ENCODE measurements at regions not wholly inside any gene's neighbourhood (a gene's known extent, or its start where the extent isn't known, plus 50 kb on each side); places are given as distances from the start of the nearest gene placed in this dataset.

DNA sequence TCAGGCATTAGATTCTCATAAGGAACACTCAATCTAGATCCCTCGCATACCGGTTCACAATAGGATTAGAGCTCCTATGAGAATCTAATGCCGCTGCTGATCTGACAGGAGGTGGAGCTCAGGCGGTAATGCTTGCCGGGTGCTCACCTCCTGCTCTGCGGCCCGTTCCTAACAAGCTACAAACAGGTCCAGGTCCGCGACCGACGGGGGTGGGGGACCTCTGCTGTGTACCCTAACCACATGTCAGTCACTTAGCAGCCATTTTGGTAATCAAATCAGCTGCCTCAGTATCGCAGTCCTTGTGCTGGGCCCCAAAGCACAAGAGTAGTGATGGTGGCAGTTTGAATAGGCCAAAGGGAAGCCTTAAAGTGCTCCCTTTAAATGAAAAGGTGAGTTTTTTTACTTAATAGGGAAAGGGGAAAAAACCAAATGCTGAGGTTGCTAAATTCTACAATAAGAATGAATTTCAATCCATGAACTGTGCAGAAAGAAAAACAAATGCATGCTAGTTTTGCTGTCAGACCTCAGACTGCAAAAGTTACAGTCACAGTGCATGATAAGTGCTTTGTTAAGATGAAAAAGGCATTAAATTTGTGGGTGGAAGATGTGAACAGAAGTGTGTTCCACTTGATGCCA, 67.0 kb upstream of the TNPO1 start:
- no peak overlapping the region for H4K5ac ChIP-seq (ENCODE audit: insufficient read length, low read depth, low read length)
- no peaks in the 10 kb centered on the region for H3K36me3 ChIP-seq (ENCODE audit: control insufficient read depth in 2 of 4, insufficient read depth in 4 of 4, low read length in 3 of 4)
- DNase-seq (ENCODE audit: low read depth in 1 of 2, low spot score in 2 of 2) (no peak), FAIRE-seq (no peak)
- H4K91ac ChIP-seq (replicated peaks; ENCODE audit: insufficient read length, low read length), result no peak overlapping the region
- H2BK5ac ChIP-seq (ENCODE audit: low read depth, low read length), result no peak overlapping the region
- H2BK12ac ChIP-seq (ENCODE audit: low read depth, low read length), result no peak overlapping the region; the same call in 1 of the 2 replicates
- no peaks in the 10 kb centered on the region for H3K79me1 ChIP-seq (ENCODE audit: low read depth, low read length)
- no peak overlapping the region for H3K4ac ChIP-seq (replicated peaks; ENCODE audit: insufficient read length, low read depth, low read length)
- 92% methylated on average over 12 of the region's 12 CpGs; no CpG with 5 or more reads in 1 of the 2 experiments for WGBS, 2 experiments (ENCODE audit: extremely low coverage in 1 of 2, insufficient coverage in 1 of 2, insufficient read length in 1 of 2, insufficient replicate concordance in 2 of 2, low coverage in 1 of 2, low lambda C conversion rate in 2 of 2, missing lambda C conversion rate in 1 of 2)
- no peak overlapping the region for H3K14ac ChIP-seq (ENCODE audit: insufficient read length)
- no peak overlapping the region for H2BK20ac ChIP-seq (ENCODE audit: low read length)
- H4K20me1 ChIP-seq (replicated peaks in 1 of 2; ENCODE audit: control insufficient read depth in 1 of 2, insufficient read depth in 2 of 2, low read length in 2 of 2), result no peaks in the 10 kb centered on the region
- no peak overlapping the region for H3K4me3 ChIP-seq (ENCODE audit: extremely low read depth in 1 of 4, insufficient read depth in 2 of 4, low read depth in 3 of 4, low read length in 4 of 4)
- H3K4me1 ChIP-seq (replicated peaks in 1 of 4; ENCODE audit: control insufficient read depth in 3 of 4, insufficient read depth in 4 of 4, low read length in 3 of 4), result no peaks in the 10 kb centered on the region
- no peak overlapping the region for H3K27ac ChIP-seq (ENCODE audit: low read depth, low read length)
- no peak overlapping the region for H3K4me2 ChIP-seq (ENCODE audit: insufficient read depth in 1 of 2, low read depth in 2 of 2, low read length in 2 of 2)
- no peak overlapping the region for H3K9ac ChIP-seq (replicated peaks in 1 of 4; ENCODE audit: extremely low read depth in 1 of 4, low read depth in 3 of 4, low read length in 3 of 4)
- no peak overlapping the region for H3K56ac ChIP-seq (replicated peaks; ENCODE audit: insufficient read length, low read depth, low read length)
- H2AFZ ChIP-seq (ENCODE audit: low read length), result 0 out of 2 replicates have a peak overlapping the region, but pooled peaks have one; percentile 60
- H3K79me2 ChIP-seq (ENCODE audit: control insufficient read depth in 1 of 2, insufficient read depth in 2 of 2, low read length in 2 of 2), result no peaks in the 10 kb centered on the region
- no peak overlapping the region for H3K18ac ChIP-seq (ENCODE audit: extremely low read depth, low read length)
- no peak overlapping the region for H2AK5ac ChIP-seq (ENCODE audit: low read depth, low read length)
- ChIA-PET POLR2A (ENCODE audit: partially characterized antibody) (no interaction called here), CTCF (ENCODE audit: partially characterized antibody) (interaction anchor here (0.5 kb wide), 1 partner anchor 43 kb away, joined by 4 read pairs; no protein-coding TSS in a partner anchor)
- no peak overlapping the region for H4K8ac ChIP-seq (ENCODE audit: extremely low read depth, insufficient read depth, low read length)
- H3K9me3 ChIP-seq (ENCODE audit: insufficient read depth in 2 of 2, low read depth in 1 of 2, low read length in 1 of 2), result no peaks in the 10 kb centered on the region
- no peaks in the 10 kb centered on the region for H3K27me3 ChIP-seq (replicated peaks in 1 of 4; ENCODE audit: control insufficient read depth in 3 of 4, extremely low read depth in 1 of 4, insufficient read depth in 3 of 4, low read length in 3 of 4)
- no peak overlapping the region for H2BK15ac ChIP-seq (ENCODE audit: low read length)
- no peaks in the 10 kb centered on the region for H3K23me2 ChIP-seq (ENCODE audit: low read depth, low read length)
- H2BK120ac ChIP-seq (replicated peaks; ENCODE audit: low read depth, low read length), result no peak overlapping the region
- H3K23ac ChIP-seq (ENCODE audit: insufficient read length), result no peak overlapping the region
- TF ChIP-seq NRF1 (IDR thresholded peaks at IDR 0.05; ENCODE audit: low read depth, low read length) (no peak), KDM4A (IDR thresholded peaks at IDR 0.05; ENCODE audit: low read depth, low read length, severe bottlenecking) (no peak), SIN3A (conservative IDR thresholded peaks at IDR 0.05 in 1 of 2, IDR thresholded peaks at IDR 0.05 in 1 of 2; ENCODE audit: low read depth in 1 of 2, low read length in 2 of 2) (no peak), TEAD4 (IDR thresholded peaks at IDR 0.05; ENCODE audit: low read depth, low read length) (no peak), YY1 (IDR thresholded peaks at IDR 0.05; ENCODE audit: low read depth, low read length) (0 out of 2 replicates have a peak, but pooled peaks have one; percentile 21), HDAC2 (IDR thresholded peaks at IDR 0.05; ENCODE audit: borderline replicate concordance in 1 of 2, low read depth in 2 of 2, low read length in 2 of 2) (no peak)

Data from H1 (cell line).